ENCODE measurements at regions not wholly inside any gene's neighbourhood (a gene's known extent, or its start where the extent isn't known, plus 50 kb on each side); places are given as distances from the start of the nearest gene placed in this dataset.

- no peak for TF ChIP-seq POLR2A (IDR thresholded peaks at IDR 0.05)
- TF ChIP-seq, protein P1, sequence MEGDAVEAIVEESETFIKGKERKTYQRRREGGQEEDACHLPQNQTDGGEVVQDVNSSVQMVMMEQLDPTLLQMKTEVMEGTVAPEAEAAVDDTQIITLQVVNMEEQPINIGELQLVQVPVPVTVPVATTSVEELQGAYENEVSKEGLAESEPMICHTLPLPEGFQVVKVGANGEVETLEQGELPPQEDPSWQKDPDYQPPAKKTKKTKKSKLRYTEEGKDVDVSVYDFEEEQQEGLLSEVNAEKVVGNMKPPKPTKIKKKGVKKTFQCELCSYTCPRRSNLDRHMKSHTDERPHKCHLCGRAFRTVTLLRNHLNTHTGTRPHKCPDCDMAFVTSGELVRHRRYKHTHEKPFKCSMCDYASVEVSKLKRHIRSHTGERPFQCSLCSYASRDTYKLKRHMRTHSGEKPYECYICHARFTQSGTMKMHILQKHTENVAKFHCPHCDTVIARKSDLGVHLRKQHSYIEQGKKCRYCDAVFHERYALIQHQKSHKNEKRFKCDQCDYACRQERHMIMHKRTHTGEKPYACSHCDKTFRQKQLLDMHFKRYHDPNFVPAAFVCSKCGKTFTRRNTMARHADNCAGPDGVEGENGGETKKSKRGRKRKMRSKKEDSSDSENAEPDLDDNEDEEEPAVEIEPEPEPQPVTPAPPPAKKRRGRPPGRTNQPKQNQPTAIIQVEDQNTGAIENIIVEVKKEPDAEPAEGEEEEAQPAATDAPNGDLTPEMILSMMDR (IDR thresholded peaks at IDR 0.05), result no peak
Observed at GRCh38 chr2:79275197-79275596, 115.6 kb upstream of the REG3A start.

Data from adrenal gland (tissue), 5 donors.